Lower lobe of right lung (tissue), 2 donors: ENCODE measurements at regions not wholly inside any gene's neighbourhood (a gene's known extent, or its start where the extent isn't known, plus 50 kb on each side); places are given as distances from the start of the nearest gene placed in this dataset.

Source experiments
- ATAC-seq, 2 donors: fragments of 200-7000 bp; cut with Tn5 transposase; one replicate each; pipeline ENCODE4 v1.9.1; 2020 to 2022; ENCODE audit warnings: mild to moderate bottlenecking in 2 of 2, moderate library complexity in 2 of 2
- DNase-seq: peaks from one replicate; pipeline ENCODE4 v3.0.0-alpha.2; 2020
- H3K27ac ChIP-seq: fragments of 200-600 bp; one replicate; pipeline ENCODE4 v1.8.0; 2022
- H3K27me3 ChIP-seq: fragments of 200-600 bp; one replicate; pipeline ENCODE4 v1.8.0; 2022; ENCODE audit warnings: low read depth
- H3K36me3 ChIP-seq: fragments of 200-600 bp; one replicate; pipeline ENCODE4 v1.8.0; 2022; ENCODE audit warnings: mild to moderate bottlenecking
- H3K4me1 ChIP-seq: fragments of 200-600 bp; one replicate; pipeline ENCODE4 v1.8.0; 2022
- H3K4me3 ChIP-seq: fragments of 200-600 bp; one replicate; pipeline ENCODE4 v1.8.0; 2022; ENCODE audit warnings: mild to moderate bottlenecking
- H3K9me3 ChIP-seq: fragments of 200-600 bp; one replicate; pipeline ENCODE4 v1.8.0; 2022
- CTCF ChIP-seq: fragments of 200-600 bp; IDR thresholded peaks from one replicate; pipeline ENCODE4 v1.8.0; 2022; ENCODE audit warnings: antibody characterized with exemption, mild to moderate bottlenecking
- intact Hi-C: fragments of 100-400 bp; cut with DNase I; formaldehyde crosslinking; loops from one replicate; pipeline ENCODE4 v1.11.0; 2022
- donor health status: DM: no; HTN: yes; CAD: no; lungs with severe emphysema.

GRCh38 chr4:66351761-66352160 lies 681.5 kb upstream of the EPHA5 start:
- Histone ChIP-seq H3K4me3 (no peak overlapping the region), H3K36me3 (no peaks in the 10 kb centered on the region), H3K9me3 (no peaks in the 10 kb centered on the region), H3K27ac (no peak overlapping the region), H3K4me1 (no peaks in the 10 kb centered on the region), H3K27me3 (no peaks in the 10 kb centered on the region)
- no peak for ATAC-seq
- DNase-seq, result no peak
- no peak for TF ChIP-seq CTCF
- intact Hi-C loops, result no loop called here

- Histone ChIP-seq H3K9me3 (no peaks in the 10 kb centered on the region), H3K36me3 (no peaks in the 10 kb centered on the region), H3K4me3 (no peak overlapping the region), H3K4me1 (no peaks in the 10 kb centered on the region), H3K27ac (no peak overlapping the region), H3K27me3 (no peaks in the 10 kb centered on the region)
- DNase-seq, result no peak
- ATAC-seq, result no peak
- TF ChIP-seq CTCF, result no peak
- intact Hi-C loops, result no loop called here
Measured at GRCh38 chr4:66340286-66340893, 670.1 kb upstream of the EPHA5 start.

GRCh38 chr4:66339007-66339406 lies 668.7 kb upstream of the EPHA5 start:
- DNase-seq, result no peak
- Histone ChIP-seq H3K36me3 (no peaks in the 10 kb centered on the region), H3K27ac (no peak overlapping the region), H3K27me3 (no peaks in the 10 kb centered on the region), H3K4me3 (no peak overlapping the region), H3K4me1 (no peaks in the 10 kb centered on the region), H3K9me3 (no peaks in the 10 kb centered on the region)
- ATAC-seq, result no peak
- TF ChIP-seq CTCF, result no peak
- intact Hi-C loops, result no loop called here

- no peak overlapping the region for H3K4me3 ChIP-seq
- no peaks in the 10 kb centered on the region for H3K27me3 ChIP-seq
- no peak for DNase-seq
- no peak overlapping the region for H3K27ac ChIP-seq
- no peaks in the 10 kb centered on the region for H3K36me3 ChIP-seq
- no peak for TF ChIP-seq CTCF
- H3K4me1 ChIP-seq, result no peaks in the 10 kb centered on the region
- H3K9me3 ChIP-seq, result no peaks in the 10 kb centered on the region
- intact Hi-C loops, result no loop called here
- no peak for ATAC-seq
Measured at GRCh38 chr4:66331761-66332160, 661.5 kb upstream of the EPHA5 start.

- ATAC-seq (no peak), DNase-seq (no peak)
- no peaks in the 10 kb centered on the region for H3K9me3 ChIP-seq
- no peak for TF ChIP-seq CTCF
- no peaks in the 10 kb centered on the region for H3K4me1 ChIP-seq
- no peaks in the 10 kb centered on the region for H3K36me3 ChIP-seq
- intact Hi-C loops, result no loop called here
- H3K27me3 ChIP-seq, result no peaks in the 10 kb centered on the region
- no peak overlapping the region for H3K27ac ChIP-seq
- H3K4me3 ChIP-seq, result no peak overlapping the region
Measured at GRCh38 chr4:66330125-66330524, 659.8 kb upstream of the EPHA5 start.
